GM23338 (cell line): ENCODE measurements at regions not wholly inside any gene's neighbourhood (a gene's known extent, or its start where the extent isn't known, plus 50 kb on each side); places are given as distances from the start of the nearest gene placed in this dataset.

Source experiments
- ATAC-seq: fragments of 200-7000 bp; cut with Tn5 transposase; 3 replicates; pipeline ENCODE4 v1.9.1; 2020
- DNase-seq: peaks from one replicate; pipeline ENCODE4 v3.0.0-alpha.2; 2015; ENCODE audit warnings: low spot score
- H2AFZ ChIP-seq: fragments of 200-600 bp; sonication (generic); 2 replicates; pipeline ENCODE4 v1.8.0; 2016; ENCODE audit warnings: antibody characterized with exemption, mild to moderate bottlenecking, moderate library complexity
- H3F3A ChIP-seq: fragments of 200-600 bp; sonication (generic); replicated peaks from 2 replicates; pipeline ENCODE4 v1.8.0; 2017; ENCODE audit warnings: antibody characterized with exemption, mixed run types, low read depth
- H3K27ac ChIP-seq: fragments of 200-600 bp; sonication (generic); 2 replicates; pipeline ENCODE4 v1.6.1; 2016; ENCODE audit warnings: low read depth
- H3K27me3 ChIP-seq: fragments of 200-600 bp; sonication (generic); 2 replicates; pipeline ENCODE4 v1.8.0; 2016; ENCODE audit warnings: mild to moderate bottlenecking, mixed run types, moderate library complexity; ENCODE audit not compliant: insufficient read depth
- H3K36me3 ChIP-seq: fragments of 200-600 bp; sonication (generic); 2 replicates; pipeline ENCODE4 v1.8.0; 2016; ENCODE audit warnings: mild to moderate bottlenecking; ENCODE audit not compliant: insufficient read depth
- H3K4me1 ChIP-seq: fragments of 200-600 bp; sonication (generic); 2 replicates; pipeline ENCODE4 v1.8.0; 2016; ENCODE audit warnings: mild to moderate bottlenecking, moderate library complexity; ENCODE audit not compliant: insufficient read depth
- H3K4me2 ChIP-seq: fragments of 200-600 bp; sonication (generic); 2 replicates; pipeline ENCODE4 v1.7.1; 2017; ENCODE audit warnings: mixed run types
- H3K4me3 ChIP-seq: fragments of 200-600 bp; sonication (generic); 2 replicates; pipeline ENCODE4 v1.6.1; 2016; ENCODE audit warnings: mixed run types
- H3K79me2 ChIP-seq: fragments of 200-600 bp; sonication (generic); replicated peaks from 2 replicates; pipeline ENCODE4 v1.8.0; 2017; ENCODE audit warnings: mild to moderate bottlenecking; ENCODE audit not compliant: insufficient read depth
- H3K9me2 ChIP-seq: fragments of 200-600 bp; sonication (generic); 2 replicates; pipeline ENCODE4 v1.8.0; 2017; ENCODE audit not compliant: insufficient read depth
- H4K20me1 ChIP-seq: fragments of 200-600 bp; sonication (generic); replicated peaks from 2 replicates; pipeline ENCODE4 v1.8.0; 2017; ENCODE audit warnings: mild to moderate bottlenecking; ENCODE audit not compliant: insufficient read depth
- H3K27ac Mint-ChIP-seq: 2 replicates; pipeline ENCODE4 v1.8.0; 2020; ENCODE audit warnings: inconsistent platforms, mild to moderate bottlenecking, moderate library complexity, mixed read lengths
- H3K27me3 Mint-ChIP-seq: 3 replicates; pipeline ENCODE4 v1.8.0; 2022; ENCODE audit warnings: low read depth, mild to moderate bottlenecking, moderate library complexity, mixed read lengths, inconsistent platforms; ENCODE audit not compliant: insufficient read depth, poor library complexity
- H3K36me3 Mint-ChIP-seq: 3 replicates; pipeline ENCODE4 v1.8.0; 2021; ENCODE audit warnings: low read depth, mild to moderate bottlenecking, inconsistent platforms, moderate library complexity, mixed read lengths
- H3K4me1 Mint-ChIP-seq: 3 replicates; pipeline ENCODE4 v1.8.0; 2020; ENCODE audit warnings: mild to moderate bottlenecking, inconsistent platforms, mixed read lengths
- H3K4me3 Mint-ChIP-seq: 3 replicates; pipeline ENCODE4 v1.8.0; 2021; ENCODE audit warnings: moderate library complexity, mild to moderate bottlenecking, inconsistent platforms, mixed read lengths
- H3K9me3 Mint-ChIP-seq: 3 replicates; pipeline ENCODE4 v1.8.0; 2020; ENCODE audit warnings: moderate library complexity, mild to moderate bottlenecking, inconsistent platforms, mixed read lengths
- CREB1 ChIP-seq: fragments of 250-450 bp; sonication (Bioruptor Pico); IDR thresholded peaks from 2 replicates; pipeline ENCODE4 v1.5.0; 2020; ENCODE audit warnings: low read depth, mild to moderate bottlenecking, moderate library complexity
- CTCF ChIP-seq, 2 experiments: fragments of 200-600 bp in 1 of 2; sonication (generic) in 1 of 2; conservative IDR thresholded peaks; 2 replicates each; pipeline versions ENCODE4 v1.5.1 to v1.6.1; 2016 to 2017; ENCODE audit warnings: antibody characterized with exemption in 2 of 2, low read depth in 2 of 2, mild to moderate bottlenecking in 2 of 2, moderate library complexity in 1 of 2
- ETS1 ChIP-seq: IDR thresholded peaks from 2 replicates; pipeline ENCODE4 v1.6.1; 2016; ENCODE audit warnings: antibody characterized with exemption
- EZH2 ChIP-seq: fragments of 200-600 bp; sonication (generic); IDR thresholded peaks from one replicate; pipeline ENCODE4 v1.8.0; 2017; ENCODE audit warnings: antibody characterized with exemption, mild to moderate bottlenecking, low read depth; ENCODE audit not compliant: unreplicated experiment
- EZH2phosphoT487 ChIP-seq: fragments of 200-600 bp; sonication (generic); IDR thresholded peaks from one replicate; pipeline ENCODE4 v1.8.1; 2018; ENCODE audit warnings: antibody characterized with exemption; ENCODE audit not compliant: unreplicated experiment
- JUNB ChIP-seq: IDR thresholded peaks from one replicate; pipeline ENCODE4 v1.6.1; 2016; ENCODE audit warnings: antibody characterized with exemption; ENCODE audit not compliant: unreplicated experiment
- NANOG ChIP-seq: IDR thresholded peaks from 2 replicates; pipeline ENCODE4 v1.6.1; 2016; ENCODE audit warnings: antibody characterized with exemption, borderline replicate concordance
- POLR2AphosphoS5 ChIP-seq: IDR thresholded peaks from 2 replicates; pipeline ENCODE4 v1.6.1; 2016; ENCODE audit warnings: antibody characterized with exemption, low read depth
- REST ChIP-seq: IDR thresholded peaks from one replicate; pipeline ENCODE4 v1.6.1; 2018; ENCODE audit warnings: antibody characterized with exemption; ENCODE audit not compliant: unreplicated experiment
- STAT1 ChIP-seq: IDR thresholded peaks from one replicate; pipeline ENCODE4 v1.6.1; 2016; ENCODE audit warnings: antibody characterized with exemption; ENCODE audit not compliant: unreplicated experiment
- ZNF114 ChIP-seq: fragments of 250-450 bp; sonication (Bioruptor Pico); IDR thresholded peaks from 2 replicates; pipeline ENCODE4 v1.5.0; 2020; ENCODE audit warnings: mild to moderate bottlenecking, moderate library complexity
- ZNF331 ChIP-seq: fragments of 250-450 bp; sonication (Bioruptor Pico); IDR thresholded peaks from 2 replicates; pipeline ENCODE4 v1.5.0; 2020; ENCODE audit warnings: low read depth, mild to moderate bottlenecking, moderate library complexity
- ZNF462 ChIP-seq: fragments of 250-450 bp; sonication (Bioruptor Pico); IDR thresholded peaks from 2 replicates; pipeline ENCODE4 v1.5.0; 2020; ENCODE audit warnings: mild to moderate bottlenecking, moderate library complexity

GRCh38 chr7:26071622-26072456 lies 80.2 kb upstream of the NFE2L3 start:
- Histone ChIP-seq H3K4me3 (no peak overlapping the region), H3K79me2 (no peaks in the 10 kb centered on the region), H3K4me1 (peaks cover 9% of the 10 kb centered on the region; the same call in 1 of the 2 replicates), H3K9me2 (no peaks in the 10 kb centered on the region), H4K20me1 (no peaks in the 10 kb centered on the region), H3F3A (no peaks in the 10 kb centered on the region), H3K4me2 (no peak overlapping the region), H3K27me3 (no peaks in the 10 kb centered on the region), H3K36me3 (no peaks in the 10 kb centered on the region), H3K27ac (no peak overlapping the region), H2AFZ (no peak overlapping the region)
- no peak overlapping the region for H3K4me3 Mint-ChIP-seq
- no peaks in the 10 kb centered on the region for H3K9me3 Mint-ChIP-seq
- TF ChIP-seq CREB1: no peak
- TF ChIP-seq NANOG: no peak
- no peak for TF ChIP-seq CTCF (conservative IDR thresholded peaks at IDR 0.05; ENCODE audit: low read depth in 2 of 2)
- TF ChIP-seq ZNF331 (CRISPR knock-in tag): no peak
- no peak for TF ChIP-seq REST
- TF ChIP-seq EZH2phosphoT487: no peak
- TF ChIP-seq STAT1: no peak
- TF ChIP-seq JUNB: no peak
- TF ChIP-seq ETS1: no peak
- no peak for TF ChIP-seq ZNF114 (CRISPR knock-in tag)
- no peak for TF ChIP-seq EZH2
- TF ChIP-seq ZNF462: no peak
- TF ChIP-seq POLR2AphosphoS5: no peak
- no peak overlapping the region for H3K27ac Mint-ChIP-seq
- H3K27me3 Mint-ChIP-seq: peaks cover 6% of the 10 kb centered on the region
- ATAC-seq (no peak), DNase-seq (no peak)
- H3K36me3 Mint-ChIP-seq: no peaks in the 10 kb centered on the region
- H3K4me1 Mint-ChIP-seq: peaks cover 12% of the 10 kb centered on the region
